Hepatocyte (in vitro differentiated cells): ENCODE measurements at regions not wholly inside any gene's neighbourhood (a gene's known extent, or its start where the extent isn't known, plus 50 kb on each side); places are given as distances from the start of the nearest gene placed in this dataset.

Source experiments
- CTCF ChIP-seq: fragments of 200-600 bp; sonication (generic); IDR thresholded peaks from 2 replicates; pipeline ENCODE4 v1.5.1; 2016; ENCODE audit warnings: antibody characterized with exemption, mild to moderate bottlenecking; ENCODE audit not compliant: poor library complexity
- EZH2 ChIP-seq: fragments of 200-600 bp; sonication (generic); IDR thresholded peaks from 2 replicates; pipeline ENCODE4 v1.6.1; 2016; ENCODE audit warnings: antibody characterized with exemption, mild to moderate bottlenecking, borderline replicate concordance
- EZH2phosphoT487 ChIP-seq: fragments of 200-600 bp; sonication (generic); IDR thresholded peaks from one replicate; pipeline ENCODE4 v1.6.1; 2018; ENCODE audit warnings: antibody characterized with exemption, mild to moderate bottlenecking, low read depth, moderate library complexity; ENCODE audit not compliant: unreplicated experiment, severe bottlenecking

DNA sequence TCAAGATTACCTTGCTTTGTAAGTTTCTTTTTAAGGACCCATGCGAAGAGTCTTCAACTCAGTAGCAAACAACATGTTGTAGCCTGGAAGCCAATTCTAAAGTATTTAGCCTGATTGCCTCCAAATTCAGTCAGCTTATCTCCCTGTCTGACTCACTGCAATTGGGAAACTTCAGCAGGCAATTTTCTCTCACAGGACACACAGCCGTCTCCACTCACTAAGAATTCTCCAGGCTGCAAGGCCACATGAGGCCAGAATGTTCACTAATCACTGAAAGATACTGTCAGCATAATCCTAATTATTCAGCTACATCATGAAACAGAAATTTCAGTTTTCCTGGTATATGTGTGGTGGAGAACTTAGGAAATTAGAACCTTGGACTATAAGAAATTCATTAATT is 78.1 kb upstream of the PDE1A start:
- TF ChIP-seq CTCF (no peak), EZH2phosphoT487 (no peak), EZH2 (no peak)
